NCI-H2227 (cell line): ENCODE measurements at regions not wholly inside any gene's neighbourhood (a gene's known extent, or its start where the extent isn't known, plus 50 kb on each side); places are given as distances from the start of the nearest gene placed in this dataset.
A peak's percentile ranks its signal among the peaks of the same experiment; 100 is the strongest.

Experiments used
- DNase-seq: peaks from one replicate; lab custom pipeline; 2025; ENCODE audit not compliant: unreplicated experiment; lab: John Stamatoyannopoulos, UW

DNA sequence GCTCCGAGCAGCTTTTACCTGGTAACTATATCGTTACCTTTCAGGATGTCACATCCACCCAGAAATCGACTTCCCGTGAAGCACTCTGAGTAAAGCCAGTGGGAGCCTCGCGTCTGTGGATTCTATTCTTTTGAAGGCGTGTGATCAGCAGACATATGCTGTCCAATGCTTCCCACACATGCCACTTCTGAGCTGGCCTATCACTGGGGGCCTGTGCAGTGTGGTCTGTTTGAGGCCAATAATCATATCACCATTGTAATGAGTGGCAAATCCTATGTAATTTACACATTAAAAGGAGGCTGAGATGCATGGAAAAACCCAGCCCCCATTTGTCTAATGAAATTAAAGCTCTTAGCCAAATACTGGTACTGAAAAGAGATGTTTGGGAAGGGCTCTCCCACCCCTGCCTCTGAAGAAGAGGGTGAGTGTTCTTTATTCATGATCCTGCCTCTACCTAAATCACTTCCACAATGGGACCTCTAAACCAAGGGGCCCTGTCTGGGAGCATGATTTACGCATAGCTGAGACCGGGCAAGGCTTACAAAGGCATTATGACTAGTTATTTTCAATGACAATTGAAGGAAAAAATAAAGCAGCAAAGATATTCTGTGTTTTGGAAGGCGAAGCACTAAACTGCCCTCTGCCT, 686.8 kb downstream of the ZEB2 start:
- no peak for DNase-seq

DNA sequence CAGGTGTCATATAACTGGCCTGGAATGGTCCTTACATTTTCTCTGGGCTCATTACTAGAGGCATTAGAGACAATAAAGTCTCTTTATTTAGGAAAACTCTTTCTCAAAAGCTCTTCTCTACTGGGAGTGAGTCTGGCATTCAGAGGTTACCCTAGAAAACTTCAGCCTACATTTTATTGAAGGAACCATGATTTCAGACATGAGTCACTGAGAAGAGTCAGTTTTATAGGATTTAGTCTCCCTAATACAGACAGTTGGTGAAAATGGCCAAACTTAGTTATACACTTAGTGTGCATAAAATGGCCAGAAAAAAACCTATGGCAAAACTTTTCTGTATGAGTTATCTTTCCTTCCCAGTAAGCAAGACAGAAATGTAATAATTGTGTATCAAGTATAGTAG, 689.4 kb downstream of the ZEB2 start:
- DNase-seq = no peak

DNA sequence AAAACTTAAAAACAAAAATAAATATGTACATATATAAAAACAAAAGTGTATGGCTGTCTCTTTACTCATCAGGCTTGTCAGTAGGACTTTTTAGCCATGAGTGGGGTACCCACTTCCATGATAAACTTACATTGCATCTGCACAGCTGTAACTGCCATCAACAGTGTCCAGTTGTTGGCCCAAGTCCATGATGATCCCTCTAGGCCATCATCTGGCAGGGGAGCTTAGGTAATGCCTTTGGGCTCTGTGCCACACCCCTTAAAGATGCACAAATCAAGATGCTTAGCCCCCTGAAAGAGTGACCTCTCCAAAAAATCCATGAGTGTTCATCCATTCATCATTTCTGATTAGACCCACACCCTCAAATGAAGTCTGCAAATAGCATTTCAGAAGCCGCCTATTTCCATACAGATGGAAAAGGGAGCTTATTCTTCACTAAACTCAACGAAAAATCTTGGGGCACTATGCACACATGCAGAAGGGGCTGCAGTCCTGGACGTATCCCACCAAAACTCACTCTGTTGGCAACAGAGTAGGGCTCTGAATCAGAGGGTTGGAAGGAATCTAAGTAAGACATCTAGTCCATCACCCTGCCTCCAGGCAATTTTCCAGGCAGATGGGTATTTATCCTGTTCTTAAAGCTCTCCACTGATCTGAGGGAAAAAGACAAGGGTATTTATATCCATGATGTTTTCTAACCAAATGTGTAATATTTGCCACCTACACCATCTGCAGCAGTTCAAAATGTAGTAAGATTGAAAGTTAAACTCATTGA, 691.0 kb downstream of the ZEB2 start:
- no peak for DNase-seq

DNA sequence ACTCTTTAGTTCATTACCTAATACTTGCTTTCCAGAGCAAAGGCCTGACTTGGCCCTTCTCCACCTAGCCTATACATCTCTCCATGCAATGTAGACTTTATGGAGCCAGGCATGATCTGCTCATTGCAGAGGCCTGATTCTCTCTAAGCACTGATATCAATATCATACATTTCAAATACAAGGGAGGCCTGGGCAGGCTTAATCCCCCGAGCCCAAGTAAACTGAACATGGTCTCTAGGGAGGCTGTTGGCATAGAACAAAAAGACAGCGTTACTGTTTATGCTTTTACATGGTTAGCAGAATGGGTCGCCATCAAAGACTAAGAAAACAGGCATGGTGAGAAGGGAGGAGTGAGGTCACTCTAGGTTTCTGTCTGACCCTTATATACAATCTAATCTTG, 695.1 kb downstream of the ZEB2 start:
- peak; percentile 65 for DNase-seq

DNA sequence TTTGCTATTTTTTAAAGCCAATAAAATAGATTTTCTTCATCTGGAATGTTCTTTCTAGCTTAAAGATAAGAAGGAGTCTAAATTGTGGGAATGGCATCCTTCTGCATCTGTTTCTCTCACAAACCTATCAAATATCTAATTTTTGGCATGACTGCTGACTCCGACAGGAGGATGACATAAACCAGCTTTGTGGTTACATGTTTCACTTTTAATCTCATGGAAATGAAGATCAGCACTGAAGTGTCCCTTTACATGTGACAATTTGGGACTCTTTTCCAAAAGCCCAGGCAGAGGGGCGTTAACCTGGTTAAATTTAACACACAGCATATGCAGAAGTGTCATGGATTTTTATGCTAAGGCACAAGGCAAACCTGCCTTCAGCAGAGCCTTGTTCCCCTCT, 694.7 kb downstream of the ARHGAP15 start:
- DNase-seq = no peak

DNA sequence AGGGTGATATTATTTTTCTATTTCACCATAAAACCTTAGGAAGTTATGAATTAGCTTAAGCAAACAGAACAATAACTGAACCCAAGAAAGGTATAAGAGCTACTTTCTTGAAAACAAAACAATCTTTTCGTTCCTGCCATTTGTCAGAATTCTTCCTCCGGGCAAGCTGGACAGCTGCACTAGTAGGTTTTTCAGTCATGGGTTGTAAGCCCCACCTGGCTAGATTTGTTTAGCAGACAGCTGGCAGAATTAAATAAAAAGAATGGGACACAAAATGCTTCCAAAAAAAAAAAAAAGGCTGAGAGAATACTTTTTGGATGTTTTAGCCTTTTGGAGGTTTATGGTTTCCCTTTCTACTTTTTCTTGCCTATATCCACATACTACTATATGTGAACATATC, 694.1 kb downstream of the ARHGAP15 start:
- DNase-seq = no peak

DNA sequence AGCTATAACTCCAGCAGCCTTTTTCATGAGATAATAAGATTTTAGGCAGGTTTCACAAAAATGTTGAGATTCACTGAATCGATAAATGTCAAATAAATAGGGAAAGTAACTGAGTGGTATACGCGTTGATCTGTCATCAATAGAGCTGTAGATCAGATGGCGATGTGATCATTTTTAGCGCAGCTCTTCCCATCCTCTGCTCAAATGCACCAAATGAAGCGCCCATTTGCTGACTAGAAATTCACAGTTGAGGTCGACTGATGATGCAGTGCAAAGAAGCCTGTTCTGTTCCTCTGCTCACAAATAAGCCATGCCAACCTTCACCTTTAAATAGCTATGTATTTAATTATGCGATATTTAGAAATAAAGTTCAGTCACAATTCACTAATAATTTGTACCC, 693.5 kb downstream of the ARHGAP15 start:
- DNase-seq = no peak

DNA sequence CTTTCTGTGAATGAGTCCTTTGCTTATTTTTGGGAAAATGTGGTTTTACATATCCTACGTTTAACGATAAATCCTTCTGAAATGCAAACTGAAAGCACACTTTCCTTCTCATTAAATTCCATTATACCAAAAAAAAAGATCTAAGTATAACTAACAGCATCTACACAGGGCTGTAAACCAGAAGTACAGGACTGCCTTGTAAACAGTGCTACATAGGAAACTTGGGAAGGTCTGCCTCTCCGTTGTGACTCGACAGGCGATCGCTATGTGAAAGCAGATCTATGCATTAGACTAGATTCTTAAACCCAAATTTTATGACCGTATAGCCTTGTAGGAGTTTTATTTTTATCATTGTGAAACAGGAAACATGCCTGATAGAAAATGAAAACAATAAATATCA, 690.5 kb downstream of the ARHGAP15 start:
- no peak for DNase-seq

DNA sequence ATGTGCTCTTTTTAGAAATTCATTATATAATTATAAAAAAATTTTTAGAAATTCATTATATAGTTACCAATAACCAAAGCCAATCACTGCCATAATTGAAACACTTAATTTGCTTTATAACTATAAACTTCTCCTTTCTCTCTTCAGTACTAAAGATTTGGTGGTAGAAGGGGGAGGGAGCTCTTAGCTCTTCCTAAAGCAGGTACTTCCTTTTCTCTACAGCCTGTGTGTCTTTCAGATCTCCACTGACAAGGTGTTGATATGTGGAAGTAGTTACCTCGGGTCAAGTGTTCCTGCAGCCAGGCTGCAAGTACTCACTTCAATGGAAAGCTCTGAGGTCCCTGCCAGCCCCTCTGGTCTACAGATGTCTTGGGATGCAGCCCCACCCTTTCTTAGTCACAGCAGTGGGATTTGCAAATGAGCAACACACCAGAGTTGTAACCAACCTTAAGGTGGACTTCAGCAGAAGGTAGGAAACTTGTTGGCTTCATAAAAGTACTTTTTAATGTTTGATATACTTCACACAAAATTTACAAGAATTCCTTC, 690.0 kb downstream of the ARHGAP15 start:
- DNase-seq = no peak
